DND-41 (cell line): ENCODE measurements at regions not wholly inside any gene's neighbourhood (a gene's known extent, or its start where the extent isn't known, plus 50 kb on each side); places are given as distances from the start of the nearest gene placed in this dataset.
"Not testable (repeated sequence)": the region's sequence is repeated elsewhere in the genome, so short reads cannot be mapped to it uniquely, and the experiment has no call there.

Experiments
- ATAC-seq: fragments of 200-7000 bp; cut with Tn5 transposase; 3 replicates; pipeline ENCODE4 v1.9.1; 2021; ENCODE audit warnings: low read depth; ENCODE audit not compliant: insufficient read depth
- DNase-seq: peaks from one replicate; pipeline ENCODE4 v3.0.0-alpha.2; 2020
- H2AFZ ChIP-seq: 2 replicates; pipeline ENCODE4 v1.6.0; 2012; ENCODE audit warnings: low read depth, low read length
- H3K27ac ChIP-seq: 2 replicates; pipeline ENCODE4 v1.5.1; 2012; ENCODE audit warnings: low read length, inconsistent platforms
- H3K27me3 ChIP-seq: fragments of 200-600 bp; sonication (generic); 2 replicates; pipeline ENCODE4 v1.6.0; 2012; ENCODE audit warnings: low read length, mild to moderate bottlenecking, inconsistent platforms; ENCODE audit not compliant: insufficient read depth, poor library complexity
- H3K36me3 ChIP-seq: 2 replicates; pipeline ENCODE4 v1.5.1; 2012; ENCODE audit warnings: low read length, inconsistent platforms; ENCODE audit not compliant: insufficient read depth
- H3K4me1 ChIP-seq: 2 replicates; pipeline ENCODE4 v1.5.1; 2012; ENCODE audit warnings: mild to moderate bottlenecking, low read length; ENCODE audit not compliant: insufficient read depth
- H3K4me2 ChIP-seq: 2 replicates; pipeline ENCODE4 v1.6.0; 2012; ENCODE audit warnings: mild to moderate bottlenecking, moderate library complexity, low read length, inconsistent platforms; ENCODE audit not compliant: insufficient read depth
- H3K4me3 ChIP-seq, 2 experiments: fragments of 200-600 bp in 1 of 2; shearing (Covaris generic) in 1 of 2; 2 replicates each; pipeline ENCODE4 v1.5.1; 2012 to 2016; ENCODE audit warnings: inconsistent platforms in 2 of 2, low read length in 2 of 2, mild to moderate bottlenecking in 2 of 2, low read depth in 1 of 2, moderate library complexity in 1 of 2
- H3K79me2 ChIP-seq: 2 replicates; pipeline ENCODE4 v1.6.0; 2012; ENCODE audit warnings: low read length, inconsistent platforms; ENCODE audit not compliant: insufficient read depth
- H3K9ac ChIP-seq: 2 replicates; pipeline ENCODE4 v1.6.0; 2012; ENCODE audit warnings: low read depth, mild to moderate bottlenecking, inconsistent platforms, low read length, moderate library complexity
- H3K9me3 ChIP-seq: 2 replicates; pipeline ENCODE4 v1.5.1; 2012; ENCODE audit warnings: low read length, moderate library complexity, mild to moderate bottlenecking, inconsistent platforms; ENCODE audit not compliant: insufficient read depth, severe bottlenecking
- H4K20me1 ChIP-seq: 2 replicates; pipeline ENCODE4 v1.6.0; 2012; ENCODE audit warnings: low read length; ENCODE audit not compliant: insufficient read depth
- EZH2 ChIP-seq: IDR thresholded peaks from 3 replicates; pipeline ENCODE4 v1.6.1; 2012; ENCODE audit warnings: borderline replicate concordance, low read depth, mild to moderate bottlenecking, moderate library complexity, low read length, inconsistent platforms; ENCODE audit not compliant: severe bottlenecking
- TF ChIP-seq, protein P1 (sequence below): IDR thresholded peaks from 2 replicates; pipeline ENCODE4 v1.5.1; 2012; ENCODE audit warnings: borderline replicate concordance, low read length, moderate library complexity, mild to moderate bottlenecking; ENCODE audit not compliant: poor library complexity, severe bottlenecking; ENCODE audit errors: extremely low read depth

DNA sequence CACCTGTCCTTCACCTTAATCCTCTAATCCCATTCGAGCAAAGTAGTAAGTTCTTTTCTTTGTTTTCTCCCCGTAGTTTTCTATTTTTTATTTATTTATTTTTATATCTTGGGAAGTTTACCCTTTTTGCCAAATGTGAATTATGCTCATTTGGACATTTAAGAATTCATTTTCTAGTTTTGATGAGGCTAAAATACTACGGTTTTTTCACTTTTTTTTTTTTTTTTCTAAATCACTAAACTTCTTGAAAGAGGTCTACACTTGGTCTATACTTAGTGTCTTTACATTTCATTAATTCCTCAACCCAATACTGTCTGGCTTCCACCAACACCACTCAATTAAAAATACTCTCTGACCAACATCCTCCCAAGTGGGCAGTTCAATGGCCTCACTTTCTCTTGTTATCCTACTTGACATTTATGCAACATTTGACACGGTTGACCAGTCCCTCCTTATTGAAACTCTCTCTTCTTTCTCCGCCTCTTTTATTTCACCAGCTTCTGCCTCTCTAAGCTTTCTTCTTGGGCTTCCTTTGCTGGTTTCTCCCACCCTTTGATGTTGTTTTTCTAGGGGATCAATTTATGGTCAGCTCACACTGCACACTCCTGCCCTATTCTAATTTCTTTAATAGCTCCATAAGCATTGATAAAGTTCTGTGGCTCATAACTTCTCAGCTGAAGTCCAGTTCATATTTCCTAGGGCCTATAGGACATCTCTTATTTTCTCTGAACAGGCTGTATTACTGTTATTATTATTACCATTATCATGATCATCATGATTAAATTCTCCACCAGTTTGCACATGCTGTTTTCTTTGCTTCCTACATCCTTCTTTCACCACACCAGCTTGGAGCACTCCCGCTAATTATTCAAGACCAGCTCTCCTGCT is 72.6 kb upstream of the CITED2 start:
- no peaks in the 10 kb centered on the region for H3K36me3 ChIP-seq
- no peaks in the 10 kb centered on the region for H4K20me1 ChIP-seq
- H3K9me3 ChIP-seq = no peaks in the 10 kb centered on the region
- no peaks in the 10 kb centered on the region for H3K4me1 ChIP-seq
- H3K79me2 ChIP-seq = no peaks in the 10 kb centered on the region
- no peak overlapping the region for H2AFZ ChIP-seq
- H3K4me2 ChIP-seq = no peak overlapping the region
- H3K27ac ChIP-seq = no peak overlapping the region
- no peak for ATAC-seq
- TF ChIP-seq, protein P1, sequence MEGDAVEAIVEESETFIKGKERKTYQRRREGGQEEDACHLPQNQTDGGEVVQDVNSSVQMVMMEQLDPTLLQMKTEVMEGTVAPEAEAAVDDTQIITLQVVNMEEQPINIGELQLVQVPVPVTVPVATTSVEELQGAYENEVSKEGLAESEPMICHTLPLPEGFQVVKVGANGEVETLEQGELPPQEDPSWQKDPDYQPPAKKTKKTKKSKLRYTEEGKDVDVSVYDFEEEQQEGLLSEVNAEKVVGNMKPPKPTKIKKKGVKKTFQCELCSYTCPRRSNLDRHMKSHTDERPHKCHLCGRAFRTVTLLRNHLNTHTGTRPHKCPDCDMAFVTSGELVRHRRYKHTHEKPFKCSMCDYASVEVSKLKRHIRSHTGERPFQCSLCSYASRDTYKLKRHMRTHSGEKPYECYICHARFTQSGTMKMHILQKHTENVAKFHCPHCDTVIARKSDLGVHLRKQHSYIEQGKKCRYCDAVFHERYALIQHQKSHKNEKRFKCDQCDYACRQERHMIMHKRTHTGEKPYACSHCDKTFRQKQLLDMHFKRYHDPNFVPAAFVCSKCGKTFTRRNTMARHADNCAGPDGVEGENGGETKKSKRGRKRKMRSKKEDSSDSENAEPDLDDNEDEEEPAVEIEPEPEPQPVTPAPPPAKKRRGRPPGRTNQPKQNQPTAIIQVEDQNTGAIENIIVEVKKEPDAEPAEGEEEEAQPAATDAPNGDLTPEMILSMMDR = no peak
- no peak for TF ChIP-seq EZH2
- no peak overlapping the region for H3K9ac ChIP-seq
- H3K4me3 ChIP-seq = no peak overlapping the region
- DNase-seq = no peak
- peaks cover 8% of the 10 kb centered on the region for H3K27me3 ChIP-seq

DNA sequence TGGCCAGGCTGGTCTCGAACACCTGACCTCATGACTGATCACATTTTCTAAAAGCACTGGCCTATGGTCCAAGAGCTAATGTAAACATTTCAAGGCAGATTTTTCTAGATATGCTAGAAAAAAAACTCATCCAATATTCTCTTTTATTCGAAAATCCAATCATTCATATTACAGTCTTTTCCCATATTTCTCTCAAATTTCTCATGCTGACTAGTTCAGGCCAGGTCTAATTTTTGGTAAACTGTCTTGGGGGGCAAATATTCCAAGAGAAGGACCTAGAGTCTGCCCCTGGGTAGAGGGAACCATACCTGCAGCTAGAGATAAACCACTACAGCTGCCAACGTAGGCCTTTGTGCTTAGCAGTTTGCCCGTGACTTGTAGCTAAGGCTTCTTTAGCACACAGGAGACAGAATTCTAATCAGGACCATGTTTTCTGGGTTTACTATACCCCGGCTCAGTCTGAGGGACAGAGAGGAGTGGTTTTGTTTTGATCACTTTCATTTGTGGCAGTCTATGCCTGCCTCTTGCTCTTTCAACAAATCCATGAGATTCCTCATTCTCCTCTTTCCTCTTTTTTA is 71.8 kb upstream of the CITED2 start:
- no peaks in the 10 kb centered on the region for H4K20me1 ChIP-seq
- H3K27me3 ChIP-seq = peaks cover 8% of the 10 kb centered on the region
- H3K36me3 ChIP-seq = no peaks in the 10 kb centered on the region
- ATAC-seq = no peak
- DNase-seq = no peak
- no peaks in the 10 kb centered on the region for H3K9me3 ChIP-seq
- no peak for TF ChIP-seq EZH2
- TF ChIP-seq, protein P1 = no peak
- H3K27ac ChIP-seq = no peak overlapping the region
- no peak overlapping the region for H2AFZ ChIP-seq
- H3K4me3 ChIP-seq = no peak overlapping the region
- no peak overlapping the region for H3K9ac ChIP-seq
- H3K4me1 ChIP-seq = no peaks in the 10 kb centered on the region
- no peaks in the 10 kb centered on the region for H3K79me2 ChIP-seq
- H3K4me2 ChIP-seq = no peak overlapping the region

DNA sequence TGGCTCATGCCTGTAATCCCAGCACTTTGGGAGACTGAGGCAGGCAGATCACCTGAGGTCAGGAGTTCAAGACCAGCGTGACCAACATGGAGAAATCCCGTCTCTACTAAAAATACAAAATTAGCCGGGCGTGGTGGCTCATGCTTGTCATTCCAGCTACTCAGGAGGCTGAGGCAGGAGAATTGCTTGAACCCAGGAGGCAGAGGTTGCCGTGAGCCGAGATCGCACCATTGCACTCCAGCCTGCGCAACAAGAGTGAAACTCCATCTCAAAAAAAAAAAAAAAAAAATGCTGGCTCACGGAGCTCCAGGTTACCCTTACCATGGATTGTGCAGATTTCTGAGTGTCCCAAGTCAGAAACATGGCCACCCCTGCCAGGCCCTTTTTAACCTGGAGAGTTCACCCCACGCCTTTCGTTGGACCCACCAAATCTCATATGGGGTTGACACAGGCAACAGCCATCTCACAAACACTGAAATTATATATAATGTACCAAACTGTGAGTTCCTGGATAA is 69.9 kb upstream of the CITED2 start:
- H3K27me3 ChIP-seq, H3K4me2 ChIP-seq, H3K4me1 ChIP-seq, H3K36me3 ChIP-seq, H3K9ac ChIP-seq, H3K9me3 ChIP-seq, H3K4me3 ChIP-seq, DNase-seq, H4K20me1 ChIP-seq, H3K79me2 ChIP-seq, ATAC-seq, H2AFZ ChIP-seq, H3K27ac ChIP-seq: not testable (repeated sequence)
